Mucosa of rectum (tissue), 2 donors: ENCODE measurements at regions not wholly inside any gene's neighbourhood (a gene's known extent, or its start where the extent isn't known, plus 50 kb on each side); places are given as distances from the start of the nearest gene placed in this dataset.

Source experiments
- H3K27ac ChIP-seq, 2 donors: one replicate each; pipeline ENCODE4 v1.7.0; 2013; ENCODE audit warnings: inconsistent platforms in 2 of 2, low read depth in 2 of 2, low read length in 2 of 2
- H3K27me3 ChIP-seq, 2 donors: one replicate each; pipeline ENCODE4 v1.7.0; 2013; ENCODE audit warnings: low read length in 2 of 2; ENCODE audit not compliant: control insufficient read depth in 2 of 2, insufficient read depth in 2 of 2
- H3K36me3 ChIP-seq, 2 donors: one replicate each; pipeline ENCODE4 v1.7.0; 2013; ENCODE audit warnings: low read length in 2 of 2; ENCODE audit not compliant: control insufficient read depth in 2 of 2, insufficient read depth in 2 of 2
- H3K4me1 ChIP-seq, 2 donors: one replicate each; pipeline ENCODE4 v1.7.0; 2013; ENCODE audit warnings: low read length in 2 of 2, mild to moderate bottlenecking in 1 of 2; ENCODE audit not compliant: control insufficient read depth in 2 of 2, insufficient read depth in 2 of 2
- H3K4me3 ChIP-seq, 2 donors: one replicate each; pipeline ENCODE4 v1.7.0; 2013; ENCODE audit warnings: low read length in 2 of 2
- H3K9ac ChIP-seq, 2 donors: one replicate each; pipeline ENCODE4 v1.7.0; 2013; ENCODE audit warnings: low read length in 2 of 2, low read depth in 1 of 2, mild to moderate bottlenecking in 1 of 2
- H3K9me3 ChIP-seq, 2 donors: one replicate each; pipeline ENCODE4 v1.7.0; 2013; ENCODE audit warnings: low read length in 2 of 2; ENCODE audit not compliant: control insufficient read depth in 2 of 2
- donor health status: healthy.
- donor health status: Normal muscosa, but diverticular disease.

DNA sequence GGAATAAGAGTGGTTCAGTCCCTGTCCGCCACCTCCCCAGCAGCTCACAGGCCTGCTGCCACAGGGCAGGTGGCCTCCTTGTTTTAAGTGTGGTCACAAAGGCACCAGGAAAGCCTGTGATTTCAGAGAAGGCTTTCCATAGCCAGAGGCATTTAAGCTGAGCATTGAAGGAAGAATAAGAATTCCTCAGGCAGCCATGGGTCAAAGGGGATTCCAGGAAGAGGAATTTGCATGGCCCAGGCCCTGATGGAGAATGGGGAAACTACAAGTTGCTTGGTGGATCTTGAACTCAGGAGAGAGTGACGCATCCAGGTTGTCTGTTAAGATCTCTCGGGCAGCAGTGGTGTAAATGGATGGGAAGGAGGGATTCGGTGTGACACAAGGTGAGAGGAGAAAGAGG lies 66.7 kb downstream of the KLHDC7A start:
- Histone ChIP-seq H3K27ac (no peak overlapping the region), H3K36me3 (no peaks in the 10 kb centered on the region), H3K27me3 (peaks cover 0 to 15% of the 10 kb centered on the region in 2 donors), H3K4me1 (peaks cover 0 to 6% of the 10 kb centered on the region in 2 donors), H3K9me3 (no peaks in the 10 kb centered on the region), H3K9ac (no peak overlapping the region), H3K4me3 (no peak overlapping the region)

DNA sequence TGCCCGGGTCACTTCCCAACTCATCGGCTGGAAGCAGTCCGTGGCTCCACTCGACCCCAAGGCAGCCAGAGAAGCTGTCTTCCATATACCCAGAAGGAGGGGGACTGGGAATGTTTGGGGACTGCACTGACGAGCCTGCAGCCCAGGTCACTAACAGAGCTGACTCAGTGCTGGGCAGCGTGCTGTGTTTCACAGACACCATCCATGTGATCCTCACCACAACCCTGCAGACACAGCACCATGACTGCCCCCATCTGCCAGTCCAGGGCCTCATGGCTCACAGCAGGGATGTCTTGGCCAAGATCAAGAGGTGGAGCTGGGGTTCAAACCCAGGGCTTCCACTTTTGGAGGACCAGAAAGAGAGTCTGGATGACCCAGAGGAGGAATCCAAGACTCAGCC lies 67.9 kb downstream of the KLHDC7A start:
- H3K4me1 ChIP-seq, result peaks cover 0 to 6% of the 10 kb centered on the region in 2 donors
- no peaks in the 10 kb centered on the region for H3K36me3 ChIP-seq
- no peak overlapping the region for H3K4me3 ChIP-seq
- no peak overlapping the region for H3K9ac ChIP-seq
- H3K27ac ChIP-seq, result no peak overlapping the region
- H3K27me3 ChIP-seq, result peaks cover 0 to 9% of the 10 kb centered on the region in 2 donors
- no peaks in the 10 kb centered on the region for H3K9me3 ChIP-seq

DNA sequence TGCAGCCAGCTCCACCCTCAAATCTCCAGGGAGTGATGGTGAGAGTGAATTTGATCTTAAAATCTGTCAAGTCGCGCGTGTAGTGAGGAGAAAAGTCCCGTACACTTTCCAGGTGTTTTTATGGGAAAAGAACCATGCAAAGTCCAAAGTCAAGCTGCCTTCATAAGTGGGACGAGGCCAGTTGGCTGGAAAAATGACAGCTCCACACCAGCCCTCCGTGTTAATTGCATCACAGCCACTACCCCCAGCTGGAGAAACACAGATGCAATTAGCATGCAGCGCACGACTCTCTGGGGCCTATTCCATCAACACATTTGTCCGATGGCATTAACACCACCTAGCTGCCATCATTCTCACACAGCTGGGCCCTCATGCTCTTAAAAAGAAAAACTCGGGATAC lies 68.4 kb downstream of the KLHDC7A start:
- Histone ChIP-seq H3K27ac (no peak overlapping the region), H3K4me3 (no peak overlapping the region), H3K36me3 (no peaks in the 10 kb centered on the region), H3K27me3 (peaks cover 0 to 9% of the 10 kb centered on the region in 2 donors), H3K9ac (no peak overlapping the region), H3K9me3 (no peaks in the 10 kb centered on the region), H3K4me1 (peaks cover 0 to 6% of the 10 kb centered on the region in 2 donors)

DNA sequence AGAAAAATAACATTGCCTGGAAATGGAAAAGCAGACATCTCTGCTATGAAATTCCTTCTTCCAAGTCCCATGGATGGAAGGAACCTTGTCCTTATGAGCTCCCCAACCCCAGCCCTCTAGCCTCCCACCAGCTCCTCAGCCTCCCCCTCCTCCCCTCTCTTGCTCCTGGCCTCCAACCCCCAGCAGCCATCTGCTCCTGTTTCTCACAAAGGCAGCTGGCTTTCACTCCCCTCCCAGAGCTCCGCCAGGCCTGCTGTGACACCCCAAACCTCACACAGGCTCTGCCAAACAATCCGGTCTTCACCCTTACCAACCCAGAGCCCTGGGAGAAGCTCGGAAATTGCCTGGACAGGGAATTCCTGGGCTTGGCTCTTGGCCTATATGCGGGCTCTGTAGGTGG lies 69.2 kb downstream of the KLHDC7A start:
- no peak overlapping the region for H3K4me3 ChIP-seq
- no peak overlapping the region for H3K9ac ChIP-seq
- no peaks in the 10 kb centered on the region for H3K36me3 ChIP-seq
- H3K9me3 ChIP-seq, result no peaks in the 10 kb centered on the region
- H3K27me3 ChIP-seq, result peaks cover 0 to 9% of the 10 kb centered on the region in 2 donors
- H3K27ac ChIP-seq, result no peak overlapping the region
- peaks cover 0 to 6% of the 10 kb centered on the region in 2 donors for H3K4me1 ChIP-seq

DNA sequence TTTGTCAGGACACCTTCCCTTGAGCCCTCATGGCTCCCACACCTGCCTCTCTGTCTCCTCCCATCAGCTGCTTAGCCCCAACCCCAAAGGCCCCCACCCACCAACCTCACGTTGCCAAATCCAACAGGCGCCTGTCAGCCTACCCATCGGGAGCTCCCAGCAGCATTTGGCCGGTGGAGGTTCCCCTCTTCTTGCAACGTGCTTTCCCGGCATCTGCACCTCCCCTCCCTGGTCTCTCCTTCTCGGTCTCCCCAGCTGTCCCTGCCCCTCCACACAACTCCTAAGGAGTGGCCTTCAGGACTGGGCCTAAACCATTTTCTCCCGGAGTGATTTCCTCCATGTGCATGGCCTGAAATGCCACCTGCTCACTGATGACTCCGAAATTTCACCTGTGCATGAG lies 71.9 kb downstream of the KLHDC7A start:
- Histone ChIP-seq H3K9ac (no peak overlapping the region), H3K36me3 (no peaks in the 10 kb centered on the region), H3K27me3 (peaks cover 0 to 7% of the 10 kb centered on the region in 2 donors), H3K27ac (no peak overlapping the region), H3K4me1 (peaks cover 4% of the 10 kb centered on the region in 2 donors), H3K9me3 (no peaks in the 10 kb centered on the region), H3K4me3 (no peak overlapping the region)

DNA sequence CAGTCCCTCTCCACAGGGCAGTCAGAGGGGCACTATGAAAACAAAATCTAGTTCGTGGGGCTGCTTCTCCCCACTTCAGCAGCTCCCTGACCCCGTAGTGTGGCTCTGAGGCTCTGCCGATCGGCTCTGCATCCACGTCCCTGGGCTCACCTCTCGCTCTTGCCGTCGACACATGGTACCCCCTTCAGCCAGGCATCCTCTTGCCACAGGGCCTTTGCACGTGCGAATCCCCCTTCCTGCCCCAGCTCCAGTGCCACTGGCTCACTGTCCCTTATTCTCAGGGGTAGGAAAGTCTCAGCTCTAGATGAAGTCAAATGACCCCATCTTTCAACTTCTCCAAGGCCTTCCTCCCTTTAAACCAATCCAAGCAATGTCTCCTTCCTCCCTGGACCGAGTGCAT lies 72.7 kb downstream of the KLHDC7A start:
- H3K9me3 ChIP-seq, result no peaks in the 10 kb centered on the region
- H3K36me3 ChIP-seq, result no peaks in the 10 kb centered on the region
- peaks cover 4 to 15% of the 10 kb centered on the region in 2 donors for H3K27me3 ChIP-seq
- no peak overlapping the region for H3K9ac ChIP-seq
- no peak overlapping the region for H3K27ac ChIP-seq
- peaks cover 7 to 12% of the 10 kb centered on the region in 2 donors for H3K4me1 ChIP-seq
- no peak overlapping the region for H3K4me3 ChIP-seq

DNA sequence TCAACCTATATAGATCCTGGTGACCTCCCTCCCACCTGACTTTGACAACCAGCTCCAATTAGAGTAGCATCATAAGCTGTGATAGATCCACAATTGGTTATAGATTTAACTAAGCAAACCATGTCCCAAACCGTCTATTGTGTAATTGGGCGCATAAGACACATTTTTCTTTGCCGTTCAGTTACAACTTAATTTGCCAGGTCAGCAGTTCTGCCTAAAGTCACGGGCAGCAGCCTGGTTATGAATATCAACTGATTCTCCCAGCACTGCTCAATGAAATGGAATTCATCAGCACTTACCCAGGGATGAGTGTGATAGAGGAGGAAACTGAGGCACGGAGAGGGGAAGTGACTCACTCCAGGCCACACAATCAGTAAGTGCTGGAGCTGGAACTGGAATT lies 73.4 kb downstream of the KLHDC7A start:
- Histone ChIP-seq H3K27ac (no peak overlapping the region), H3K27me3 (peaks cover 5 to 14% of the 10 kb centered on the region in 2 donors), H3K4me3 (no peak overlapping the region), H3K4me1 (peaks cover 3 to 13% of the 10 kb centered on the region in 2 donors), H3K9me3 (no peaks in the 10 kb centered on the region), H3K36me3 (no peaks in the 10 kb centered on the region), H3K9ac (no peak overlapping the region)

DNA sequence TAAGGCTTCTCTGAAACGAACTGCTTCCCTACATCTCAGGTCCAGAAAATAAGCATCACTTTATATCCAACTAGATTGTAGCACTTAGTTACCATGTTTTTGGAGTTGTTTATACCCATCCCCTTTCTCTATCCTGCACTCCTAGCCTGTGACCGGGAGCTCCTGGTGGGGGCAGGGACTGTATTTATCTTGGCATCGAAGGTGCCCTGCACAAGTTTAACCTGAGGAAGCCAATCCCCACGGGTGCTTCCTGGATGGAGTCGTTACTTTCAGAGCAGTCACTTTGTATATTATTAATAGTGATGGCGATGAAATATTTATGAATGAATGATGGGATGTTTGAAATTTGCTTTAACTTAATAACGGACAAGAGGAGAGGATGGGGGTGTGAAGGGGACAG lies 73.9 kb downstream of the KLHDC7A start:
- Histone ChIP-seq H3K27me3 (peaks cover 7 to 18% of the 10 kb centered on the region in 2 donors), H3K9ac (no peak overlapping the region), H3K4me1 (peaks cover 3 to 13% of the 10 kb centered on the region in 2 donors), H3K9me3 (no peaks in the 10 kb centered on the region), H3K4me3 (no peak overlapping the region), H3K36me3 (no peaks in the 10 kb centered on the region), H3K27ac (no peak overlapping the region)

DNA sequence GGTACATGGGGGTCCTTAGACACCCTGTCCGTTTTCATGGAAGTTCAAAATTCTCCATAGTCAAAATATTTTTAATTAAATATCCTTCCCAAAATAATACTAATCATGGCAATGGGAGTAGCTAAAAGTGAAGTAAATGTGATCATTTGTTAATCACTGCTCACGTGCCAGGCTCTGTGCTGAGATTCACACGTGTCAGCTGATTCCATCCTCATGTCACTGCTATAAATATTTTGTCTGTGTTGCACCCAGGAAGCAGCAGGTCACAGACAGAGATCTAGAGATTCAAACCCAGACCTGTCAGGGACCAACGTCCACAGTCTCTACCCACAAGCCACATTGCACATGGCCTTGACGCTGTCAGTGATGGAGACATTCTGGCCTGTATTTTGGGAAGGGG lies 74.3 kb downstream of the KLHDC7A start:
- H3K27ac ChIP-seq, result no peak overlapping the region
- H3K4me3 ChIP-seq, result no peak overlapping the region
- H3K9ac ChIP-seq, result no peak overlapping the region
- H3K4me1 ChIP-seq, result peaks cover 3 to 13% of the 10 kb centered on the region in 2 donors
- H3K36me3 ChIP-seq, result no peaks in the 10 kb centered on the region
- H3K27me3 ChIP-seq, result peaks cover 9 to 22% of the 10 kb centered on the region in 2 donors
- H3K9me3 ChIP-seq, result no peaks in the 10 kb centered on the region

DNA sequence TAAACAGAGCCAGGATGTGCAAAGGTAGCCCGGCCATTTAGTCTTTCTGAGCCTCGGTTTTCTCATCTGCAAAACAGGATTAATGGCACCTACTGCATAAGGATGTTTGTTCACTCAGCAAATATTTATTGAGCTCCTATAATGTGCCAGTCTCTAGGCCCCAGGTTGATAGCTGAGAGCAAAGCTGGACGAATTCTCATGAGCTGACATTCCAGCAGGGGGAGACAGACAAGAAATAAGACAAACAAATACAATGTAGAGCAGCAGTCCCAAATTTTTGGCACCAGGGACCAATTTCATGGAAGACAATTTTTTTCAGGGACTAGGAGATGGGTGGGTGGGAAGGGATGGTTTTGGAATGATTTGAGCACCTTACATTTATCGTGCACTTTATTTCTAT lies 74.3 kb upstream of the PAX7 start:
- Histone ChIP-seq H3K27ac (no peak overlapping the region), H3K27me3 (peaks cover 11 to 25% of the 10 kb centered on the region in 2 donors), H3K4me1 (peaks cover 3 to 13% of the 10 kb centered on the region in 2 donors), H3K9me3 (no peaks in the 10 kb centered on the region), H3K4me3 (no peak overlapping the region), H3K36me3 (no peaks in the 10 kb centered on the region), H3K9ac (no peak overlapping the region)
